ENCODE measurements at regions not wholly inside any gene's neighbourhood (a gene's known extent, or its start where the extent isn't known, plus 50 kb on each side); places are given as distances from the start of the nearest gene placed in this dataset.

DNA sequence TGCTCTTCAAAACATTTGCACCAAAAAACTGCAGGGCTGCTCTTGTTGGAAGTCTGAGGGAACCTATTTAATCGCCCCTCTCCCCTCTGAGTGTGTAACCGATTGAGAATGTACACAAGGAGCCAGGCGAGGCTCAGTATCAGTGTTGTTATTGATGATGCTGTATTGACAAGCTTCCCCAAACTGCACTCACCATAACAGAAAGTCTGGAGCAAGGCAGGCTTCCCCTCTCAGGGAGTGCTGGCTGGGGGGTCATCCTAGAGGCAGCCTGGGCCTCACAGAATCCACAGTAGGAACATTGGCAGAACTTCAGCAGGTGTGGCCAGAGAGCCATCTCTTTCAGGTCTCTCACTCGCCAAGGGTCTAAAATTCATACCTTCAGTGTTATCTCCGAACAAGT, 58.1 kb upstream of the TUNAR start:
- Histone ChIP-seq H3K36me3 (ENCODE audit: control insufficient read depth, insufficient read depth, low read length) (no peaks in the 10 kb centered on the region), H3K9me3 (ENCODE audit: control insufficient read depth, low read length) (no peaks in the 10 kb centered on the region), H3K27ac (ENCODE audit: insufficient read depth, low read length, poor library complexity, severe bottlenecking) (no peak overlapping the region), H3K27me3 (replicated peaks; ENCODE audit: control insufficient read depth, insufficient read depth, low read length, poor library complexity, severe bottlenecking) (peaks cover 11% of the 10 kb centered on the region), H3K4me1 (ENCODE audit: control insufficient read depth, insufficient read depth, low read length, poor library complexity, severe bottlenecking) (no peaks in the 10 kb centered on the region), H3K4me3 (ENCODE audit: insufficient read depth, low read depth, low read length, poor library complexity, severe bottlenecking) (no peak overlapping the region)
- no peak for DNase-seq

DNA sequence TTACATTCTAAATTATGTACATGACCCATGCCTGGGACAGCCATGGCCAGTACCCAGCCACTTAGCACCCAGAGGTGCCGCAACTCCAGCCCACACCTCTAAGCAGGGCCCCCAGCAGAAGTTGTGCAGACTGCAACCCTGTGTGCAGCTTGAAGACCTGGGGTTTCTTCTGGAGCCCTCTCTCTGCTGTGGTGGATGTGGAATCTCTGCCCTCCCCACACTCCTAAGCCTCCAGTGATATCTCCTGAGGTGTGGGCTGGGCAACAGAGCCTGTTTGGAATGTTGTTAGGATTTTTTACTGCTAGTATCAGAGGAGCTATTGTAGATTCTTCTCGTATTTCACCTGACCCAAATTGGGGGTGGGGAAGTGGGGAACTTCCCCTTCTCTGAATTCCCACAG, 59.4 kb upstream of the TUNAR start:
- DNase-seq = no peak
- Histone ChIP-seq H3K27ac (ENCODE audit: insufficient read depth, low read length, poor library complexity, severe bottlenecking) (no peak overlapping the region), H3K27me3 (replicated peaks; ENCODE audit: control insufficient read depth, insufficient read depth, low read length, poor library complexity, severe bottlenecking) (peaks cover 11% of the 10 kb centered on the region), H3K36me3 (ENCODE audit: control insufficient read depth, insufficient read depth, low read length) (no peaks in the 10 kb centered on the region), H3K4me1 (ENCODE audit: control insufficient read depth, insufficient read depth, low read length, poor library complexity, severe bottlenecking) (no peaks in the 10 kb centered on the region), H3K4me3 (ENCODE audit: insufficient read depth, low read depth, low read length, poor library complexity, severe bottlenecking) (no peak overlapping the region), H3K9me3 (ENCODE audit: control insufficient read depth, low read length) (no peaks in the 10 kb centered on the region)

GRCh38 chr14:95816539-95816938, 60.1 kb upstream of the TUNAR start:
- no peaks in the 10 kb centered on the region for H3K36me3 ChIP-seq (ENCODE audit: control insufficient read depth, insufficient read depth, low read length)
- no peak for DNase-seq
- H3K4me3 ChIP-seq (ENCODE audit: insufficient read depth, low read depth, low read length, poor library complexity, severe bottlenecking) = no peak overlapping the region
- no peaks in the 10 kb centered on the region for H3K9me3 ChIP-seq (ENCODE audit: control insufficient read depth, low read length)
- H3K27ac ChIP-seq (ENCODE audit: insufficient read depth, low read length, poor library complexity, severe bottlenecking) = no peak overlapping the region
- peaks cover 11% of the 10 kb centered on the region for H3K27me3 ChIP-seq (replicated peaks; ENCODE audit: control insufficient read depth, insufficient read depth, low read length, poor library complexity, severe bottlenecking)
- H3K4me1 ChIP-seq (ENCODE audit: control insufficient read depth, insufficient read depth, low read length, poor library complexity, severe bottlenecking) = no peaks in the 10 kb centered on the region

DNA sequence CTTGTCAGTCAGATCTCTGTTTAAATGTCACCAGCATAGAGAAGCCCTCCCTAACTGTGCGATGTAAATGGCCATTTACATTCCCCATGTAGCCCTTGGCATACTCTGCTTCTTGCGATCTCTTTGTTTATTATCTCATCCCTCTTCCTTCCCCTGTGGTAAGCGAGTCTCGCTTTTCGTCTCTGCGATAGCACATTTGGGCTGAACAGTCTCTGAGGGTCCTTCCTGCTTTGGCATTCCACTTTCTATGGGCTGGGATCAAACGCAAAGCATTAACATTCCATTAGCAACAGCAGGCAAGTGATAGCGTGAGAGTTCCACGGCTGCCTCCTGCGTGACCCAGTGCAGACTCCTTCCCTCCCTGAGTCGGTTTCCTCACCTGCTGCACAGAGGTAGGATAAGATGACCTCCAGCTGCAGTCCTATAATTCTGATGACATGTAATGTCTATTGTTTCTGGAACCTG, 61.4 kb upstream of the TUNAR start:
- Histone ChIP-seq H3K27me3 (replicated peaks; ENCODE audit: control insufficient read depth, insufficient read depth, low read length, poor library complexity, severe bottlenecking) (peaks cover 11% of the 10 kb centered on the region), H3K36me3 (ENCODE audit: control insufficient read depth, insufficient read depth, low read length) (no peaks in the 10 kb centered on the region), H3K9me3 (ENCODE audit: control insufficient read depth, low read length) (no peaks in the 10 kb centered on the region), H3K4me3 (ENCODE audit: insufficient read depth, low read depth, low read length, poor library complexity, severe bottlenecking) (no peak overlapping the region), H3K4me1 (ENCODE audit: control insufficient read depth, insufficient read depth, low read length, poor library complexity, severe bottlenecking) (no peaks in the 10 kb centered on the region), H3K27ac (ENCODE audit: insufficient read depth, low read length, poor library complexity, severe bottlenecking) (no peak overlapping the region)
- DNase-seq = no peak

GRCh38 chr14:95814363-95815225, 62.0 kb upstream of the TUNAR start:
- Histone ChIP-seq H3K4me1 (ENCODE audit: control insufficient read depth, insufficient read depth, low read length, poor library complexity, severe bottlenecking) (no peaks in the 10 kb centered on the region), H3K9me3 (ENCODE audit: control insufficient read depth, low read length) (no peaks in the 10 kb centered on the region), H3K36me3 (ENCODE audit: control insufficient read depth, insufficient read depth, low read length) (no peaks in the 10 kb centered on the region), H3K4me3 (ENCODE audit: insufficient read depth, low read depth, low read length, poor library complexity, severe bottlenecking) (no peak overlapping the region), H3K27me3 (replicated peaks; ENCODE audit: control insufficient read depth, insufficient read depth, low read length, poor library complexity, severe bottlenecking) (peaks cover 11% of the 10 kb centered on the region), H3K27ac (ENCODE audit: insufficient read depth, low read length, poor library complexity, severe bottlenecking) (no peak overlapping the region)
- DNase-seq = no peak

DNA sequence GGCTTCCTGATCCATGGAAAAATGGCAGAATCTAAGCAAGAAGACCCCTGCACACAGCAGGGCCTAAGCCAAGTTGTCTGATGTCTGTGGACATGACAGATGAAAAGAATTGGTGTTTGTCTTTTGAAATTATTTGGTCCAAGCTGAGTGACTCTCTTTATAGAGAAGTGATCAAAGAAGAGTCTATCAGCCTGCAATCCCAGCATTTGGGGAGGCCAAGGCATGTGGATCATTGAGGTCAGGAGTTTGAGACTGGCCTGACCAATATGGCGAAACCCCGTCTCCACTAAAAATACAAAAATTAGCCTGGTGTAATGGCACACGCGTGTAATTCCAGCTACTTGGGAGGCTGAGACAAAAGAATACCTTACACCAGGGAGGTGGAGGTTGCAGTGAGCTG, 64.8 kb upstream of the TUNAR start:
- H3K36me3 ChIP-seq (ENCODE audit: control insufficient read depth, insufficient read depth, low read length) = no peaks in the 10 kb centered on the region
- H3K27ac ChIP-seq (ENCODE audit: insufficient read depth, low read length, poor library complexity, severe bottlenecking) = no peak overlapping the region
- DNase-seq = no peak
- no peak overlapping the region for H3K4me3 ChIP-seq (ENCODE audit: insufficient read depth, low read depth, low read length, poor library complexity, severe bottlenecking)
- no peaks in the 10 kb centered on the region for H3K4me1 ChIP-seq (ENCODE audit: control insufficient read depth, insufficient read depth, low read length, poor library complexity, severe bottlenecking)
- peaks cover 6% of the 10 kb centered on the region for H3K27me3 ChIP-seq (replicated peaks; ENCODE audit: control insufficient read depth, insufficient read depth, low read length, poor library complexity, severe bottlenecking)
- H3K9me3 ChIP-seq (ENCODE audit: control insufficient read depth, low read length) = no peaks in the 10 kb centered on the region

DNA sequence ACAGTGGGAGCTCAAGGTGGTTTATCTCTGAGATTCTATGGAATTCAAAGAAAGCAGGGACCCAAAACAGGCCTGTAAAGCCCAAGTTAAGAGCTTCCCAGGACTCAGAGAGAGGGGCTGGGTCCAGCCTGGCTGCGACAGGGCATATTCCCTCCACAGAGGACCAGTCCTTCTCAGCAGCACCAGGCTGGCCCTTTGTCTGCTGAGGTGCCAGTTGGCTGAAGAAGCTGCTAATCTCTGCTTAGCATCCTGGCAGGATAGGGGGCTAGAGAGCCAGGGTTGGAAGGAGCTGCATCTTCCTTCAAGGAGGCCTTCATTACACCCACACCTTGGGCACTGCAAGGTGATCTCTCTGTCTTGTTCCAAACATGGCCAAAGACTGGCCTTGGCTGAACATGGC, 68.3 kb upstream of the TUNAR start:
- no peaks in the 10 kb centered on the region for H3K27me3 ChIP-seq (replicated peaks; ENCODE audit: control insufficient read depth, insufficient read depth, low read length, poor library complexity, severe bottlenecking)
- no peak for DNase-seq
- no peaks in the 10 kb centered on the region for H3K4me1 ChIP-seq (ENCODE audit: control insufficient read depth, insufficient read depth, low read length, poor library complexity, severe bottlenecking)
- H3K9me3 ChIP-seq (ENCODE audit: control insufficient read depth, low read length) = no peaks in the 10 kb centered on the region
- H3K4me3 ChIP-seq (ENCODE audit: insufficient read depth, low read depth, low read length, poor library complexity, severe bottlenecking) = no peak overlapping the region
- no peaks in the 10 kb centered on the region for H3K36me3 ChIP-seq (ENCODE audit: control insufficient read depth, insufficient read depth, low read length)
- no peak overlapping the region for H3K27ac ChIP-seq (ENCODE audit: insufficient read depth, low read length, poor library complexity, severe bottlenecking)

GRCh38 chr14:95796788-95797187, 79.8 kb upstream of the TUNAR start:
- DNase-seq = no peak
- Histone ChIP-seq H3K27ac (ENCODE audit: insufficient read depth, low read length, poor library complexity, severe bottlenecking) (no peak overlapping the region), H3K4me3 (ENCODE audit: insufficient read depth, low read depth, low read length, poor library complexity, severe bottlenecking) (no peak overlapping the region), H3K36me3 (ENCODE audit: control insufficient read depth, insufficient read depth, low read length) (no peaks in the 10 kb centered on the region), H3K27me3 (replicated peaks; ENCODE audit: control insufficient read depth, insufficient read depth, low read length, poor library complexity, severe bottlenecking) (no peaks in the 10 kb centered on the region), H3K9me3 (ENCODE audit: control insufficient read depth, low read length) (no peaks in the 10 kb centered on the region), H3K4me1 (ENCODE audit: control insufficient read depth, insufficient read depth, low read length, poor library complexity, severe bottlenecking) (no peaks in the 10 kb centered on the region)

DNA sequence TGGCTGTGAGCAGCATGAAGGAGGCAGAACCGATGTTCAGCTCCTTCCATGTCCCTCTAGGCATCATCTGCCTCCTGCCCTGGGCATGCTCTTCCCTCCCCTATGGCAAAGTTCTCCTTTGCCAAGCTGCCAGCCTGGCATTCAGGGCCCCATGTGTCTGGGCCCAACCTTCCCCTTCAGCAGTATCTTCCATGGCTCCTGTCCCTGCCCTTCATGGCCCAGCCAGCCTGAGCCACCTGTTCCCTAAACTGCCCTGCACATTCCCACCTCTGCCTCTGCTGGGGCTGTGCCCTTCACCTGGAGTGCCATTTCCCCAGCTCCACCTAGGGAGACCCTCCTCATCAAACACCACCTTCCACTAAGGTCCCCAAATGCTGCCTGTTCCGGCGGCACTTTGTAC, 74.0 kb upstream of the TCL1A start:
- Histone ChIP-seq H3K9me3 (ENCODE audit: control insufficient read depth, low read length) (no peaks in the 10 kb centered on the region), H3K36me3 (ENCODE audit: control insufficient read depth, insufficient read depth, low read length) (no peaks in the 10 kb centered on the region), H3K4me3 (ENCODE audit: insufficient read depth, low read depth, low read length, poor library complexity, severe bottlenecking) (no peak overlapping the region), H3K27ac (ENCODE audit: insufficient read depth, low read length, poor library complexity, severe bottlenecking) (no peak overlapping the region), H3K27me3 (replicated peaks; ENCODE audit: control insufficient read depth, insufficient read depth, low read length, poor library complexity, severe bottlenecking) (no peaks in the 10 kb centered on the region), H3K4me1 (ENCODE audit: control insufficient read depth, insufficient read depth, low read length, poor library complexity, severe bottlenecking) (no peaks in the 10 kb centered on the region)
- DNase-seq = no peak

GRCh38 chr14:95786566-95786965, 72.6 kb upstream of the TCL1A start:
- Histone ChIP-seq H3K36me3 (ENCODE audit: control insufficient read depth, insufficient read depth, low read length) (no peaks in the 10 kb centered on the region), H3K4me1 (ENCODE audit: control insufficient read depth, insufficient read depth, low read length, poor library complexity, severe bottlenecking) (no peaks in the 10 kb centered on the region), H3K27ac (ENCODE audit: insufficient read depth, low read length, poor library complexity, severe bottlenecking) (no peak overlapping the region), H3K4me3 (ENCODE audit: insufficient read depth, low read depth, low read length, poor library complexity, severe bottlenecking) (no peak overlapping the region), H3K9me3 (ENCODE audit: control insufficient read depth, low read length) (no peaks in the 10 kb centered on the region), H3K27me3 (replicated peaks; ENCODE audit: control insufficient read depth, insufficient read depth, low read length, poor library complexity, severe bottlenecking) (no peaks in the 10 kb centered on the region)
- DNase-seq = no peak
